Fibroblast of villous mesenchyme (primary cell): ENCODE measurements at regions not wholly inside any gene's neighbourhood (a gene's known extent, or its start where the extent isn't known, plus 50 kb on each side); places are given as distances from the start of the nearest gene placed in this dataset.

Source experiments
- DNase-seq: peaks from one replicate; pipeline ENCODE4 v3.0.0-alpha.2; 2010; ENCODE audit warnings: low read depth
- H3K4me3 ChIP-seq: 2 replicates; pipeline ENCODE4 v1.5.1; 2011; ENCODE audit warnings: low read depth, mild to moderate bottlenecking, low read length
- TF ChIP-seq, protein P1 (sequence below): IDR thresholded peaks from 2 replicates; pipeline ENCODE4 v1.5.1; 2012; ENCODE audit warnings: low read depth, mild to moderate bottlenecking, low read length; ENCODE audit not compliant: insufficient read depth

DNA sequence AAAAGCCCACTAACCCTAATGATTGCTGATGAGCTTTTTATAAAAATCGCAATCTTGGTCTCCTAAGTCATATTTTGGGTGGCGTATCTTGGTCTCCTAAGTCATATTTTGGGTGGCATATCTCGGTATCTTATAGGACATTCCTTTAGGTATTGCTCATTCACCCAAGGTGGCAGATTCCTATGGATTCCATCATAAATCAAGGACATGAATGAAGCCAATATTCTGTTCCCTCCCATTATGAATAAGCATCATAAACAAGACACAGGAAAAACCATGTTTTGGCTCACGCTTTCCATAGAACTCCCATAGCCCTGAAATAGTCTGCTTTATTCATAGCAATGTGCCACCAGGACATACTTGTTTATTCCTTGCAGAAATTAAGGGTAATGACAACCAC, 95.0 kb upstream of the CD99 start:
- DNase-seq, result no peak
- TF ChIP-seq, protein P1, sequence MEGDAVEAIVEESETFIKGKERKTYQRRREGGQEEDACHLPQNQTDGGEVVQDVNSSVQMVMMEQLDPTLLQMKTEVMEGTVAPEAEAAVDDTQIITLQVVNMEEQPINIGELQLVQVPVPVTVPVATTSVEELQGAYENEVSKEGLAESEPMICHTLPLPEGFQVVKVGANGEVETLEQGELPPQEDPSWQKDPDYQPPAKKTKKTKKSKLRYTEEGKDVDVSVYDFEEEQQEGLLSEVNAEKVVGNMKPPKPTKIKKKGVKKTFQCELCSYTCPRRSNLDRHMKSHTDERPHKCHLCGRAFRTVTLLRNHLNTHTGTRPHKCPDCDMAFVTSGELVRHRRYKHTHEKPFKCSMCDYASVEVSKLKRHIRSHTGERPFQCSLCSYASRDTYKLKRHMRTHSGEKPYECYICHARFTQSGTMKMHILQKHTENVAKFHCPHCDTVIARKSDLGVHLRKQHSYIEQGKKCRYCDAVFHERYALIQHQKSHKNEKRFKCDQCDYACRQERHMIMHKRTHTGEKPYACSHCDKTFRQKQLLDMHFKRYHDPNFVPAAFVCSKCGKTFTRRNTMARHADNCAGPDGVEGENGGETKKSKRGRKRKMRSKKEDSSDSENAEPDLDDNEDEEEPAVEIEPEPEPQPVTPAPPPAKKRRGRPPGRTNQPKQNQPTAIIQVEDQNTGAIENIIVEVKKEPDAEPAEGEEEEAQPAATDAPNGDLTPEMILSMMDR, result no peak
- no peak overlapping the region for H3K4me3 ChIP-seq

DNA sequence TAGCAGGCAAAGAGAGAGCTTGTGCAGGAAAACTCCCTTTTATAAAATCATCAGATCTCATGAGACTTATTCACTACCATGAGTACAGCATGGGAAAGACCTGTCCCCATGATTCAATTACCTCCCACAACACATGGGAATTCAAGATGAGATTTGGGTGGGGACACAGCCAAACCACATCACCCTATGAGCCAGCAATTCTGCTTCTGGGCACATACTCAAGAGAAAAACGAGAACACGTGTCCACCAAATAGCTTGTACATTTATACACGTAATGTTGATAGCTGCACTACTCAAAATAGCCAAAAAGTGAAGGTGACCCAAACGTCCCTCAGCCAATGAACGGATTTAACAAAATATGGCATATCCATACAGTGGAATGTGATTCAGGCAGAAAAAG, 94.5 kb upstream of the DHRSX start:
- TF ChIP-seq, protein P1, result no peak
- H3K4me3 ChIP-seq, result no peak overlapping the region
- DNase-seq, result no peak

DNA sequence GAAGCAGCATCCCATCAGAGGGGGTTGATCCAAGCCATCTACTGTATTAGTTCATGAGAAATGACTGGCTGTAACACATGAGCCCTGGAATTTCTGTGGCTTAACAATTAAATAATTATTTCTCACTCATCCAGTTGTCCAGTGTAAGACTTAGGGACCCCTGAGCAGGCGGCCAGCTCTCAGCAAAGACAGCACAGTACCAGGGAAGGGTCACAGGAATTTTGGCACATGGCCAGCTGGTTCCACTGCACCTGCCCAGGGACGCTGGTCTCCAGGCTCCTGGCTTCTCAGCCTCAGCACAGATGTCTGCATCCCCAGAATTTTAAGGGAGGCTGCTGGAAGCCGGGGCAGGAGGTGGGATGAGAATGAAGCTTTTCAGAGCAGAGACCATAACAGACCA, 93.7 kb upstream of the DHRSX start:
- TF ChIP-seq, protein P1, result no peak
- DNase-seq, result no peak
- H3K4me3 ChIP-seq, result no peak overlapping the region

DNA sequence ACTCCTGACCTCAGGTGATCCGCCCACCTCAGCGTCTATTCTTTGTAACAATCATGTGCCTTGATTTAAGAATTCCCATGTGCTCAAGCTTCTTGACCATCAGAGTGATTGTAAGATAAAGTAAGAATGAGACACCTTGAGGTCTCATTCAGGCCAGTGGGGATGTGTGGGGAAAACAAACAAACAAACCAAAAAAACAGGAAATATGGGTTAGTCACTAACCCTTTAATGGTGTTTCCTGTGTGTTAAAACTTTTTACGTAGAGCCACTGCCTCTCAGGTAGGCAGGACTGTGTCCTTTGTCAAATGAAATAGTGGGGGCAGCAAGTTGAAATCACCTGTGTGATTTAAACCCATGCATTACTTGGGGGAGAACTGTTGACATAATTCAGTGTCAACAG, 91.5 kb upstream of the DHRSX start:
- H3K4me3 ChIP-seq, result no peak overlapping the region
- no peak for DNase-seq
- TF ChIP-seq, protein P1, result no peak

DNA sequence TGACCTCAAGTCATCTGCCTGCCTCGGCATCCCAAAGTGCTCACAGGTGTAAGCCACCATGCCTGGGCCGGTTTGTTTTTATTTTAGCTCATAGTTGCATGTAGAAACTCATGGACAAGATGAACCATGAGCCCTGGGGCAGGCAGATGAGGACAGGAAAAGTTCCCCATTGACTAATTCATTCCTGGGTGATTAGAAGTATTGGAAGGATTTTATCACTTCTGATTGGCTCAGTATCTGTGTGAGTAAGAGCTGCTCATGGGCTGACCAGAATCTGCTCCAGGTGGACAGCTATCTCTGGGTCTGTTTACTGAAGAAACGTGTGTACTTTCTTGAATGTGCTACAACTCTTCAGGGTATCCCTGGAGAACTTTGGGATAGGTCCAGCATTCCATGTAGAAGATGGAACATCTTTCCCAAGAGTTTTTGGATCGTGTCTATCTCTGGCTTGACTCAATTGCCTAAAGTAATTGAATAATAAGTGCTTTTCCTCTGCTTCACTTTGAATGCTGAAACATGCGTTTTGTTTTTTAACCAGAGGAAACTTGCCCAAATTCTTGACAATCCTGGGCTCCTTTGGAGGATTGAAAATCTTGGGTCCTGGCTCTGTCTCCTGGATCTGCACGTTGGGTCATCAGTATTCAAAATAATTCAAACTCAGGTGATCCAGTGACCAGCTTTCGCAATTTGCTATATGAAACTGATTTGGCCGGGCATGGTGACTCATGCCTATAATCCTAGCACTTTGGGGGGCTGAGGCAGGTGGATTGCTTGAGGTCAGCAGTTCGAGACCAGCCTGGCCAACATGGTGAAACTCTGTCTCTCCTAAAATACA, 88.6 kb upstream of the DHRSX start:
- no peak for DNase-seq
- no peak overlapping the region for H3K4me3 ChIP-seq
- TF ChIP-seq, protein P1, result no peak

DNA sequence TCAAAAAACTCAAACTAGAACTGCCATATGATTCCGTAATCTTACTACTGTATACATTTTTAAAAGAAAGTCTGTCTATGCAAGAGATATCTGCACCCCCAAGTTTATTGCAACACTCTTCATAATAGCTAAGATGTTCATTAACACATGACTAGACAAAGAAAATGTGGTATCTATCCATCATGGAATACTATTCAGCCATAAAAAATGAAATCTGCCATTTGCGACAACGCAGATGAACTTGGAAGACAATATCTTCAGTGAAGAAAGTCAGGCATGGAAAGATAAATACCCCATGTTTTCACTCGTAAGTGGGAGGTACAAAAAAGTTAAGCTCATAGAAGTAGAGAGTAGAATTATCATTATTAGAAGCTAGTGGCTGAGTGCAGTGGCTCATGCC, 87.3 kb upstream of the DHRSX start:
- TF ChIP-seq, protein P1, result no peak
- H3K4me3 ChIP-seq, result no peak overlapping the region
- no peak for DNase-seq

DNA sequence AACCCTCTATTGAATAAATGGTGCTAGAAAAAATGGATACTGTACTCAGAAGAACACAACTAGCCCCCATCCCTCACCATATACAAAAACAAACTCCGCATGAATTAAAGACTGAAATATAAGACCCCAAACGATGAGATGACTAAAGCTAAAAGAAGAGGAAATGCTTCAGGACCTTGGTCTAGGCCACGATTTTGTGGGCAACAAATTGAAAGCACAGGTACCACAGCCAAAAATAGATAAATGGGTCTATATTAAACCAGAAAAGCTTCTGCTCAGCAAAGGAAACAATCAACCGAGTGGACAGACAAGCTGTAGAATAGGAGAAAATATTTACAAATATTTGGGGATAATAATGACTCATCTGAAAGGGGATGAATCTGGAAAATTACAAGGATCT, 86.4 kb upstream of the DHRSX start:
- DNase-seq, result no peak
- TF ChIP-seq, protein P1, result no peak
- no peak overlapping the region for H3K4me3 ChIP-seq
